Cardiac fibroblast (primary cell): ENCODE measurements at regions not wholly inside any gene's neighbourhood (a gene's known extent, or its start where the extent isn't known, plus 50 kb on each side); places are given as distances from the start of the nearest gene placed in this dataset.

Experiments
- DNase-seq, 2 donors: peaks; one replicate each; pipeline versions ENCODE4 v3.0.0 to v3.0.0-alpha.2; 2010; ENCODE audit warnings: low read depth in 2 of 2
- H3K4me3 ChIP-seq, 2 donors: replicated peaks in 1 of 2; 1 replicate in 1 of 2; 2 replicates in 1 of 2; pipeline ENCODE4 v1.5.1; 2011; ENCODE audit warnings: low read depth in 2 of 2, low read length in 2 of 2, mild to moderate bottlenecking in 2 of 2, moderate library complexity in 1 of 2
- TF ChIP-seq, protein P1 (sequence below): IDR thresholded peaks from one replicate; pipeline ENCODE4 v1.5.1; 2011; ENCODE audit warnings: low read depth, mild to moderate bottlenecking, low read length, inconsistent platforms

DNA sequence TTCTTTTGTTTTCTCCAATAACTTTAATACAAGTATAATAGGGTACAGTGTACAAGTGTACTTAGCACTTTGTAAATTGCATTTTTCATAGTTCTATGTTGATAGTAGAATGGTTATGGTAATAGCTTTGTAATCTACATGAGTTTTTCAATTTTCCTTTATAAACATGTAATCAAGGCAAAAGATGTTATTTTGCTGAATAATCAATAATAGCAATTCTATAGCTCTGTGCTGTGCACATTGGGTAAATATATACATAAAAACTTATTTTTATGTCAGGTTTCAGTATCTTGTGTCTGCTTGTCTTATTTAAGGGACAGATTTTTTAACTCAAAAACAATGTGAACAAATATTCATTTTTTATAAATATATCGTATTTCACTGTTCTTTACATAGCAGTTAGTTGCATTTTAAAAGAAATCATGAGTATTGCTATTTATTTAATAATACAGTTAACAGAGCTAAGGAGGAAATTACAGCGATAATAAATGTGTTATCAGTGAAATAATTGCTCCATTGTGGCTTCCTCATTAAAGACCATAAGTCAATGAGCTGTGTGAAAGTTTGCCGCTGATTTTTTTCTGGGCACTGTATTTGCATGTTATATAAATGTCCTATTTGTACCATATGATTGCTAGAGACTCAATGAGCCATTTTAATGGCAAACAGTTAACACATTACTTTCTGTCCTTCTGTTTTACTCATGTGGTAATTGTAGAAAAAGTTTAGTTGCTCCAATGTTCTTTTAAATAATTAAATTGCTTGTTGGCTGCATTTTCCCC is 214.6 kb upstream of the STAC start:
- TF ChIP-seq, protein P1, sequence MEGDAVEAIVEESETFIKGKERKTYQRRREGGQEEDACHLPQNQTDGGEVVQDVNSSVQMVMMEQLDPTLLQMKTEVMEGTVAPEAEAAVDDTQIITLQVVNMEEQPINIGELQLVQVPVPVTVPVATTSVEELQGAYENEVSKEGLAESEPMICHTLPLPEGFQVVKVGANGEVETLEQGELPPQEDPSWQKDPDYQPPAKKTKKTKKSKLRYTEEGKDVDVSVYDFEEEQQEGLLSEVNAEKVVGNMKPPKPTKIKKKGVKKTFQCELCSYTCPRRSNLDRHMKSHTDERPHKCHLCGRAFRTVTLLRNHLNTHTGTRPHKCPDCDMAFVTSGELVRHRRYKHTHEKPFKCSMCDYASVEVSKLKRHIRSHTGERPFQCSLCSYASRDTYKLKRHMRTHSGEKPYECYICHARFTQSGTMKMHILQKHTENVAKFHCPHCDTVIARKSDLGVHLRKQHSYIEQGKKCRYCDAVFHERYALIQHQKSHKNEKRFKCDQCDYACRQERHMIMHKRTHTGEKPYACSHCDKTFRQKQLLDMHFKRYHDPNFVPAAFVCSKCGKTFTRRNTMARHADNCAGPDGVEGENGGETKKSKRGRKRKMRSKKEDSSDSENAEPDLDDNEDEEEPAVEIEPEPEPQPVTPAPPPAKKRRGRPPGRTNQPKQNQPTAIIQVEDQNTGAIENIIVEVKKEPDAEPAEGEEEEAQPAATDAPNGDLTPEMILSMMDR, result no peak
- DNase-seq, result no peak
- no peak overlapping the region for H3K4me3 ChIP-seq

DNA sequence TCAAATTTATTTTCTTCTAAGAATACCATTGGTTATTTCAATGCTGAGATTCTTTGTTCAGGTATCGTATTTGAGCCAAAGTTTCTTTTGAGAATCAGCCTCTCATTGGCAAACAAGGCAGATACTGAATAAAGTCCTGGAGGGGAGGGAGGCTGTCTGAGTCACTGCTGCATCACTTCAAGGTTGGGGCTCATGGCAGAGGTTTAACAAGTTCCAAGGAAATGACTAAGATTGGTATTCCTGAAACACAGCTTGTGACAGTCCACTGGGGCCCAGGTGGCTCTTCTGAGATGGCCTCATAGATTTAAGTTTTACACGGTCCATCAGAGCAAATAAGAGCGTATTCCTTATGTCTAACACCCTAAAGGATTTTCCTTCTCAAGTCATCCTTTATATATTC is 213.8 kb upstream of the STAC start:
- DNase-seq, result peak in 1 of 2 donors; percentile 75
- H3K4me3 ChIP-seq, result no peak overlapping the region
- TF ChIP-seq, protein P1, result no peak

DNA sequence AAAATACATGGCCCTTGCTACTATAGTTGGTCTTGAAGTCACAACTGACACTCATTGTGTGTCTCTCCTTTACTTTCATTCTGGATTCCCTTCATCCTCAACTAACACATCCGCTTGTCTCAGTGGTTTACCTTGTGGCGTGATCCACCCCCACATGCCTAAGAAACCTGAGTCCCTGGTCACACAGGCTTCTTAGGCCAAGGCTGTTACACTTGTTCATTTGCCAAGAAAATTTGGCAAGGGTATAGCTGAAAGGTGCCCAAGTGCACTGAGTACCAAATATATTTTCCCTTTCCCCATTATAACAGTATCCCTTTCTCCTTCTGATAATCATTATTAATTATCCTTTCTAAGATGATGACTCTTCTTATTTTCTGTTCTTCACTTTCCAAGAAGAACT is 207.6 kb upstream of the STAC start:
- TF ChIP-seq, protein P1, result no peak
- no peak for DNase-seq
- H3K4me3 ChIP-seq, result no peak overlapping the region

DNA sequence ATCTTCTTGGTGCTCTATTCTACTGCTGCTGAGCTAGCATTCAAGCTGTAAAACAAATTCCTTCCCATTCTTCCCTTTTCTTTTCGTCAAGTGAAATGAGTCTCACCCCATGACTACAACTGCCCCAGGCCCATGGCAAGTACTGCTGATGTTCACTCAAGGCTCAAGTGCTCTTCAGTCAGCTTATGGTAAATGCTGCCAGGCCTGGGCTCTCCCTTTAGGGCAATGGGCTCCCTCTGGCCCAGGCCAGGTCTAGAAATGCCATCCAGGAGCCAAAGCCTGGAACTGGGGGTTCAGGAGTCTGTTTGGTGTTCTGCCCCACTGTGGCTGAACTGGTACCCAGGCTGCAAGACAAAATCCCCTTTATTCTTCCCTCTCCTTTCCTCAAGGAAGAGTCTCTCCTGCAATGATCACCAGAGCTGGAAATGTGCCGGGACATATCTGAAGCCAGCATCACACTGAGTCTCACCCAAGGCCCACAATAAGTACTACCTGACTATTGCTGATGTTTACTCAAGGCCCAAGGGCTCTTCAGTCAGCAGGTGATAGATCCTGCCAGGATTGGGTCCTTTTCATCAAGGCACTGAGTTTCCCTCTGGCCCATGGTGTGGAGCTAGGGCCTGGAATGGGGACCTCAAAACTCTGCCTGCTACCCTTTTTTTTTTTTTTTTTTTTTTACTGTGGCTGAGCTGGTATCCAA is 205.0 kb upstream of the STAC start:
- TF ChIP-seq, protein P1, result no peak
- no peak for DNase-seq
- H3K4me3 ChIP-seq, result no peak overlapping the region

DNA sequence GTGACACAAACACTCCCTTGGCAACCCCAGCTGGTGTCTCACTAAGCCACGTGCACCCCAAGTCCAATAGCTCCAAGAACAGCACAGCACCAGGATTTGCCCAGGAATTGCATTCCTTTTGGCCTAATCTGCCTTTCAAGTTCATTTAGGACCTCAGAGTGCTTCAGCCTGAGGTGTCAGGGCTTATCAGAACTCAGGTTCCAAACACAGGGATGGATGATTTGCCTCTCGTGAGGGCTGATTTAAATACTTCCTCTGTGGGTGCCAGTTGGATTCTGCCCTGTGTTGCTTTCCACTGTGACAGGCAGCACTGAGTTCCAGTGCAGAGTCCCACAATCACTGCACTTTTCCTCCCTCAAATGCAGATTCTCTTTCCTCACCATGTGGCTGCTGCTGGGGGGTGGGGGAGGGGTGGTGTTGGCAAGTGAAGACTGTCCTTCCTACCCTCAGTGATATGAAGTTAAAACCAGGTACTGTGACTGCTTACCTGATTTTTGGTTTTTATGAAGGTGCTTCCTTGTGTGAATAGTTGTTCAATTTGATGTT is 204.3 kb upstream of the STAC start:
- H3K4me3 ChIP-seq, result no peak overlapping the region
- DNase-seq, result no peak
- TF ChIP-seq, protein P1, result no peak

DNA sequence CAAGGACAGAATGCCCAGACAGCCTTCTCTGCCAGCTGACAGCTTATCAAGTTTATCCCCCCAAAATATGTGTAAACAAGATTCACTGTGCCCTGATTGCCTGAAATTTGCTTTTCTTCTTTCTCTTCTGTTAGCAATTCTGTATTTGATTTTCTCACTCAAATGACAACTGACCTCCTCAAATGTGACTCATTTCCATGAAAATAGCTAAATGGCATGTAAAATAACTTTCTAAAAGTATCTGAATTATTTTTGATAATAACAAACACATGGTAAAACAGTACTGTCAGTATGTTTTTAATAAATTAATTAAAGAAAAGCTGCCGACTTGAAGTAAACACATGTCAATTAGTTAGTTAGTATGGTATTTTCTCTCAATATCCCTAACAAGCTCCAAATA is 202.3 kb upstream of the STAC start:
- DNase-seq, result no peak
- TF ChIP-seq, protein P1, result no peak

More for the DNA sequence above, 202.3 kb upstream of the STAC start:
- no peak overlapping the region for H3K4me3 ChIP-seq
